ENCODE measurements at regions not wholly inside any gene's neighbourhood (a gene's known extent, or its start where the extent isn't known, plus 50 kb on each side); places are given as distances from the start of the nearest gene placed in this dataset.
A peak's percentile ranks its signal among the peaks of the same experiment; 100 is the strongest.

DNA sequence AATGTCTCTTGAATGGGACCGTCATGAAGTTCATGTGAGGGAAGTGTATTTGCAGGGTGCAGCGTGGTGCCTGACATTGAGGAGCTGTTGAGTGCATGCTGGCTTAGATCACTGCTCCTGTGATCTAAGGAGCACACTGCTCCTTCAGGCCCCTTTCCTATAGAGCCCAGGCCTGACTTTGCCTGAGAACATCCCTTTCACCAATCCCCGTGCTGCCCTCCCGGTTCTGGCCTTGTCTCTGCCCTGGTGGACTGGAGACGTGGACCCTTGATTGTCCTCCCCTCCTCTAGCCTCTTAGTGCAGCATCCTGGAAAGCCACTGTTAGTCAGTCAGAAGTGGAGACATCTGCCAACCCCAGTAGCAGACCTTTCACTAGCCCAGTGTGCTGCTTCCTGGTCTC is 323.6 kb upstream of the HS6ST1 start:
- H3K4me3 ChIP-seq (ENCODE audit: low read length), result no peak overlapping the region
- H3K4me1 ChIP-seq (ENCODE audit: insufficient read depth, low read length), result peaks cover 80% of the 10 kb centered on the region
- H2AFZ ChIP-seq (ENCODE audit: low read depth, low read length), result no peak overlapping the region
- no peaks in the 10 kb centered on the region for H3K36me3 ChIP-seq (ENCODE audit: insufficient read depth, low read length)
- H3K9me3 ChIP-seq (ENCODE audit: low read length), result no peaks in the 10 kb centered on the region
- no peaks in the 10 kb centered on the region for H3K27me3 ChIP-seq (ENCODE audit: insufficient read depth, low read length)

GRCh38 chr2:128642821-128643220 is 324.2 kb upstream of the HS6ST1 start:
- H2AFZ ChIP-seq (ENCODE audit: low read depth, low read length), result no peak overlapping the region
- no peaks in the 10 kb centered on the region for H3K27me3 ChIP-seq (ENCODE audit: insufficient read depth, low read length)
- H3K4me1 ChIP-seq (ENCODE audit: insufficient read depth, low read length), result peaks cover 75% of the 10 kb centered on the region
- no peak overlapping the region for H3K4me3 ChIP-seq (ENCODE audit: low read length)
- no peaks in the 10 kb centered on the region for H3K9me3 ChIP-seq (ENCODE audit: low read length)
- no peaks in the 10 kb centered on the region for H3K36me3 ChIP-seq (ENCODE audit: insufficient read depth, low read length)

DNA sequence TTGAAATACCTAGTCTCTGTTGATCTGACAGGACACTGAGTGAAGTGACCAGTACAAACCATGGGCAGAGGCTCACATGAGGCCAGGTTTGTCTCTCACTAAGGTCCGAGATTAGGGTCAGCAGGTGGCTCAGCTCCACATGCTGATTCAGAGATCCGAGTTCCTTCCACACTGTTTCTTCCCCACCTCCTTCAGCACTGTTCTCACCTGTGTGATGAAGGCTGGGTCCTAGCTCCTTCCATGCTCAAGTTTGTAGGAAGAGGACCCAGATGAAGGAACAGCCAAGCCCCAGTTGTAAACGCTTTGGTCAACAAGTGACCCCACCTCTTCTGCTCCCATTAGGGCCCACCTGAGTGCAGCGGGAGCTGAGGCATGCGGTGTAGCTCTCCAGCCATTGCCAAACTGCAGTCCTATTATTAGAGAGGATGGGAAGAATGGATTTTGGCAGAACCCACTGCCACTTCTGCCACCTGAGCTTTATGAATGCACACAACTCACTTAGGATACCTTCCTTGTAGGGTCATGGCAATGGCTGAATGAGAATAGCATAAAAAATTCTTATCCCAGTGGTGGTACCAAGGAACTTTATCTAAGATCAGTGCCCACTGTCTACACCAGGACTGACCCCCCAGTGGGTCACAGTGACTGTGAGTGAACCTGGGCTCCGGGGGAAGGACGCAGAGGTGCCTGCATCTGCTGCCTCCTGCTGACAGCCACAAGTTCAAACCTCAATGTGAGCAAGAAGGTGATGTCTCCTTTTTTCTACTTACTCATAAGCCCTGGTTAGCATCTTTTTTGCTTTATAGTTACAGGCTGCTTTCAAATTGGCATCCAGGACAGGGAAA is 324.8 kb upstream of the HS6ST1 start:
- no peaks in the 10 kb centered on the region for H3K27me3 ChIP-seq (ENCODE audit: insufficient read depth, low read length)

GRCh38 chr2:128644156-128644555 is 325.5 kb upstream of the HS6ST1 start:
- Histone ChIP-seq H3K27me3 (ENCODE audit: insufficient read depth, low read length) (no peaks in the 10 kb centered on the region), H3K4me1 (ENCODE audit: insufficient read depth, low read length) (peaks cover 64% of the 10 kb centered on the region), H3K36me3 (ENCODE audit: insufficient read depth, low read length) (no peaks in the 10 kb centered on the region), H3K9me3 (ENCODE audit: low read length) (no peaks in the 10 kb centered on the region), H3K4me3 (ENCODE audit: low read length) (peak overlapping the region; percentile 10), H2AFZ (ENCODE audit: low read depth, low read length) (no peak overlapping the region)

More for the DNA sequence above, 324.8 kb upstream of the HS6ST1 start:
- Histone ChIP-seq H3K36me3 (ENCODE audit: insufficient read depth, low read length) (no peaks in the 10 kb centered on the region), H3K9me3 (ENCODE audit: low read length) (no peaks in the 10 kb centered on the region), H2AFZ (ENCODE audit: low read depth, low read length) (no peak overlapping the region), H3K4me3 (ENCODE audit: low read length) (no peak overlapping the region), H3K4me1 (ENCODE audit: insufficient read depth, low read length) (peaks cover 69% of the 10 kb centered on the region)

DNA sequence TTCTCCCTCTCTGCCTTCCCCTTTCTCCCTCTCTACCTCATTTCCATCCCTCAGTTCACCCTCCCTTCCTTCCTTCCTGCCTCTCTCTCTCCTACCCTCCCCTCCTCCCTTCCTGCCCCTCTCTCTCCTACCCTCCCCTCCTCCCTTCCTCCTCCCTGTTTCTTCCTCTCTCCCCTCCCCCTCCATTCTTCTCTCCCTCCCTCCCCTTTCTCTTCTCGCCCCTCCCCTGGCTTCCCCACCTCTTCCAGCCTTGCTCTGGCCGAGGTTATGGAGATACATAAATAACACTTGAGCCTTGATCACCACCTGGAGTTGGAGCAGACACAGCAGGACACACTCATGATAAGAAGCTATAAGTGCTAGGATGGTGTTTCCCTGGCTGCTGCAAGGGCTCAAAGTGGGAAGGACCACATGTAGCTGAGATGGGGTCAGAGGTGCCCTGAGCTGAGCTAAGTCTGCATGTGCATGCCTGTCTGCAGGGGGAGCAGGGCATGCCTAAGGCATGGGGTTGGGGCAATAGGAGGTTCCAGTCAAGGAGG is 326.1 kb upstream of the HS6ST1 start:
- H3K4me1 ChIP-seq (ENCODE audit: insufficient read depth, low read length), result peaks cover 58% of the 10 kb centered on the region
- no peak overlapping the region for H2AFZ ChIP-seq (ENCODE audit: low read depth, low read length)
- no peaks in the 10 kb centered on the region for H3K9me3 ChIP-seq (ENCODE audit: low read length)
- H3K36me3 ChIP-seq (ENCODE audit: insufficient read depth, low read length), result no peaks in the 10 kb centered on the region
- no peaks in the 10 kb centered on the region for H3K27me3 ChIP-seq (ENCODE audit: insufficient read depth, low read length)
- peak overlapping the region; percentile 10 for H3K4me3 ChIP-seq (ENCODE audit: low read length)

DNA sequence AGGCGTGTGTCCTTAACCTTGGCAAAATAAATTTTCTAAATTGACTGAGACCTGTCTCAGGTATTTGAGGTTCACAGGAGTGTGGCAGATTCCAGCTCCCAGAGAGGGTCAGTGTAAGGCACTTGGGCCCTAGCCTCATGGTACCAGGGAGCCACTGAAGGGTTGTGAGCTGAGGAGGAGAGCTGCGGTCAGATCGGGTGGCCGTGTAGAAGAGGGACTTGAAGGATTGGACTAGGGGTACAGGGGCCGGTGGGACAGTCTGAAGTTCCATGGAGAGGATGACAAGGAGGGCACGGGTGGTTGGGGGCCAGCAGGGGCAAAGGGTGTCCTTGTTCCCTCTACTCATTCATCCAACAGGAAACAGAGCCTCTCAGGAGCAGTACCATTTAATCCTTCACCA is 327.0 kb upstream of the HS6ST1 start:
- Histone ChIP-seq H3K4me3 (ENCODE audit: low read length) (no peak overlapping the region), H3K27me3 (ENCODE audit: insufficient read depth, low read length) (no peaks in the 10 kb centered on the region), H3K36me3 (ENCODE audit: insufficient read depth, low read length) (no peaks in the 10 kb centered on the region), H2AFZ (ENCODE audit: low read depth, low read length) (no peak overlapping the region), H3K4me1 (ENCODE audit: insufficient read depth, low read length) (peaks cover 50% of the 10 kb centered on the region), H3K9me3 (ENCODE audit: low read length) (no peaks in the 10 kb centered on the region)

GRCh38 chr2:128646091-128646490 is 327.4 kb upstream of the HS6ST1 start:
- Histone ChIP-seq H2AFZ (ENCODE audit: low read depth, low read length) (no peak overlapping the region), H3K36me3 (ENCODE audit: insufficient read depth, low read length) (no peaks in the 10 kb centered on the region), H3K9me3 (ENCODE audit: low read length) (no peaks in the 10 kb centered on the region), H3K4me3 (ENCODE audit: low read length) (no peak overlapping the region), H3K4me1 (ENCODE audit: insufficient read depth, low read length) (peaks cover 45% of the 10 kb centered on the region), H3K27me3 (ENCODE audit: insufficient read depth, low read length) (no peaks in the 10 kb centered on the region)

- no peaks in the 10 kb centered on the region for H3K27me3 ChIP-seq (ENCODE audit: insufficient read depth, low read length)
- no peak overlapping the region for H3K4me3 ChIP-seq (ENCODE audit: low read length)
- no peaks in the 10 kb centered on the region for H3K36me3 ChIP-seq (ENCODE audit: insufficient read depth, low read length)
- H3K9me3 ChIP-seq (ENCODE audit: low read length), result no peaks in the 10 kb centered on the region
- H2AFZ ChIP-seq (ENCODE audit: low read depth, low read length), result no peak overlapping the region
- H3K4me1 ChIP-seq (ENCODE audit: insufficient read depth, low read length), result peaks cover 40% of the 10 kb centered on the region
Measured at GRCh38 chr2:128646691-128647090, 328.0 kb upstream of the HS6ST1 start.

DNA sequence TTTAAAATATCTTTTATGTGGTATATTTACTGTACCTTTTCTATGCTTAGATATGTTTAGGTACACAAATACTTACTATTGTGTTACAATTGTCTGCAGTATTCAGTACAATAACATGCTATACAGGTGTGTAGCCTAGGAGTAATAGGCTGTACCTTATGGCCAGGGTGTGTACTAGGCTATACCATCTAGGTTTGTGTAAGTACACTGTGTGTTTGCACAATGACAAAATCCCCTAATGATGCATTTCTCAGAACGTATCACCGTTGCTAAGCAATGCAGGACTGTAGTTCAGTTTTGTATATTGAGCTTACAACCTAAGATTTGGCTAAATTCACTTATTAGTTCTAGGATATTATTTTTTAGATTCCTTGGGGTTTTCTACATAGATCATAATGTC is 332.3 kb upstream of the HS6ST1 start:
- no peak overlapping the region for H2AFZ ChIP-seq (ENCODE audit: low read depth, low read length)
- no peaks in the 10 kb centered on the region for H3K36me3 ChIP-seq (ENCODE audit: insufficient read depth, low read length)
- H3K4me3 ChIP-seq (ENCODE audit: low read length), result no peak overlapping the region
- H3K9me3 ChIP-seq (ENCODE audit: low read length), result peaks cover 2% of the 10 kb centered on the region
- H3K27me3 ChIP-seq (ENCODE audit: insufficient read depth, low read length), result no peaks in the 10 kb centered on the region
- H3K4me1 ChIP-seq (ENCODE audit: insufficient read depth, low read length), result no peaks in the 10 kb centered on the region

- no peak overlapping the region for H3K4me3 ChIP-seq (ENCODE audit: low read length)
- no peaks in the 10 kb centered on the region for H3K27me3 ChIP-seq (ENCODE audit: insufficient read depth, low read length)
- H3K4me1 ChIP-seq (ENCODE audit: insufficient read depth, low read length), result no peaks in the 10 kb centered on the region
- peaks cover 2% of the 10 kb centered on the region for H3K9me3 ChIP-seq (ENCODE audit: low read length)
- H3K36me3 ChIP-seq (ENCODE audit: insufficient read depth, low read length), result no peaks in the 10 kb centered on the region
- H2AFZ ChIP-seq (ENCODE audit: low read depth, low read length), result no peak overlapping the region
Measured at GRCh38 chr2:128654408-128654807, 335.7 kb upstream of the HS6ST1 start.

DNA sequence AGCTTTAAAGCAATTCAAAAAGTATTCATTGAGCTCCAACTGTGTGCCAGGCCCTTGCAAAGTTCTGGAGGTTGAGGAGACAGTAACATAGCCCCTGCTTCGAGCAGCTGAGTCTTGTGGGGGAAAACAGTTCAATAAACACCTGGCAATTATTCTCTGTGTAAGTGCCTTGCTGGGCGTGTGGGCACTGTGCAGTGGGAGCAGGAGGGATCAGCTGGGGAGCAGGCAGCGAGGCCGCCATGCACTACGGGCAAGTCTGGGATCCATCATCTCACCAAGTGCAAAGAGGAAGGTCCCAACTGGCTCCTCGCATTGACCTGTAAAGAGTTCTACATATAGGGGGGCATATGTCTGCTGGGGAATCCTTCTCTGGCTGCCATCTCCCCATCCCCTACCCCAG is 342.2 kb upstream of the HS6ST1 start:
- Histone ChIP-seq H3K4me3 (ENCODE audit: low read length) (no peak overlapping the region), H3K27me3 (ENCODE audit: insufficient read depth, low read length) (no peaks in the 10 kb centered on the region), H2AFZ (ENCODE audit: low read depth, low read length) (no peak overlapping the region), H3K4me1 (ENCODE audit: insufficient read depth, low read length) (peaks cover 8% of the 10 kb centered on the region), H3K36me3 (ENCODE audit: insufficient read depth, low read length) (no peaks in the 10 kb centered on the region), H3K9me3 (ENCODE audit: low read length) (peaks cover 4% of the 10 kb centered on the region)

GRCh38 chr2:128661311-128661710 is 342.6 kb upstream of the HS6ST1 start:
- no peak overlapping the region for H2AFZ ChIP-seq (ENCODE audit: low read depth, low read length)
- peaks cover 4% of the 10 kb centered on the region for H3K9me3 ChIP-seq (ENCODE audit: low read length)
- H3K27me3 ChIP-seq (ENCODE audit: insufficient read depth, low read length), result no peaks in the 10 kb centered on the region
- H3K4me1 ChIP-seq (ENCODE audit: insufficient read depth, low read length), result peaks cover 8% of the 10 kb centered on the region
- no peak overlapping the region for H3K4me3 ChIP-seq (ENCODE audit: low read length)
- H3K36me3 ChIP-seq (ENCODE audit: insufficient read depth, low read length), result no peaks in the 10 kb centered on the region

- Histone ChIP-seq H2AFZ (ENCODE audit: low read depth, low read length) (no peak overlapping the region), H3K4me3 (ENCODE audit: low read length) (no peak overlapping the region), H3K4me1 (ENCODE audit: insufficient read depth, low read length) (peaks cover 8% of the 10 kb centered on the region), H3K36me3 (ENCODE audit: insufficient read depth, low read length) (no peaks in the 10 kb centered on the region), H3K9me3 (ENCODE audit: low read length) (peaks cover 4% of the 10 kb centered on the region), H3K27me3 (ENCODE audit: insufficient read depth, low read length) (no peaks in the 10 kb centered on the region)
Measured at GRCh38 chr2:128662051-128662471, 343.4 kb upstream of the HS6ST1 start.
